LHCN-M2 (cell line): ENCODE measurements at regions not wholly inside any gene's neighbourhood (a gene's known extent, or its start where the extent isn't known, plus 50 kb on each side); places are given as distances from the start of the nearest gene placed in this dataset.
"Not testable (repeated sequence)": the region's sequence is repeated elsewhere in the genome, so short reads cannot be mapped to it uniquely, and the experiment has no call there.

Experiments used
- DNase-seq: peaks from one replicate; pipeline ENCODE4 v3.0.0-alpha.2; 2012; ENCODE audit warnings: low read depth

DNA sequence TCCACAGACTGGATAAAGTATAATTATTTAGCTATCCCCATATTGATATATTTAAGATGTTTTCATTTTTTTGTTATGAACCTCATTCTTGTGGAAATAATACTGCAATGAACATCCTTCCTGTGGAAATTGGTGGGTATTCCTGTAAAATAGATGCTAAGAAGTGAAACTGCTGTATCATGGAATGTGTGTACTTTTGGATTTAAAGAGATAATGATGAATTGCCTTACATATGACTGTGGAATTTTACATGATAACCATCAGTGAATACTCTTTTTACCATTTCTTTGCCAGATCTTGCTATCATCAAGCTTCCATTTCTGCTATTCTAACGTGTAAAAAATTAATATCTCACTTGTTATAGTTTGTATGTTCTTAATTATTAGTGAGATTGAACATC lies 847.9 kb downstream of the EFNA5 start:
- DNase-seq: no peak

DNA sequence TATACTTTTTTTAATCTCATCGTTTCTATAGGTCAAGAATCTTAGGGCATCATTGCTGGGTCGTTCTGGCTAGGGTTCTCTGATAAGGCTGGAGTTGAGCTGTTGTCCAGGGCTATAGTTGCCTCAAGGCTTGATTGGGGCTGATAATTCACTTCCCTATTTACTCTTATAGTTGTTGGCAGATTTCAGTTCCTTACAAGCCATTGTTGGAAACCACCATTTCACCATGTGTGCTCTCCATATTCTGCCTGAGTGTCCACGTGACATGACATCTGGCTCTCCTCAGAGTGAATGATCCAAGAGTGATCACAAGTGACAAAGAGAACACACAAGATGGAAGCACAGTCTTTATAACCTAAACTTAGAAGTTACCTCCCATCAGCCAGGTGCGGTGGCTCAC lies 852.2 kb downstream of the EFNA5 start:
- no peak for DNase-seq

DNA sequence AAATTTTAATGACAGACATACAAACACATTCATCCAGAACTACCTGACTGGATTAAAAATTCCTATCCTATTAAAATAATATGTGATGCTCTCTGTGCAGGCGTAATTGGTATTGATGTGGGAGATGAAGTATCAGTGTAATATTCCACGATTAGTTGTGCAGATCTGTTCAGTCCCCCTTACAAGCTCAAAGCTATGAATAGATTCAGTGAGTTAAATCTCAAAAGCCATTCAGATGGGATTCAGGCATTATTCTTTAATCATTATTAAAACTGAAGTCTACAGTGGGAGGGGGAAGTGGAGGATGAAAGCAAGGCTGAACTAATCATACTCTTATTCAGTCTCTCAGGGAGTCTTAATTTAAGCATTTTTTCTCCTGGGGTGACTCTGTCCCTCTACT lies 855.8 kb downstream of the EFNA5 start:
- no peak for DNase-seq

DNA sequence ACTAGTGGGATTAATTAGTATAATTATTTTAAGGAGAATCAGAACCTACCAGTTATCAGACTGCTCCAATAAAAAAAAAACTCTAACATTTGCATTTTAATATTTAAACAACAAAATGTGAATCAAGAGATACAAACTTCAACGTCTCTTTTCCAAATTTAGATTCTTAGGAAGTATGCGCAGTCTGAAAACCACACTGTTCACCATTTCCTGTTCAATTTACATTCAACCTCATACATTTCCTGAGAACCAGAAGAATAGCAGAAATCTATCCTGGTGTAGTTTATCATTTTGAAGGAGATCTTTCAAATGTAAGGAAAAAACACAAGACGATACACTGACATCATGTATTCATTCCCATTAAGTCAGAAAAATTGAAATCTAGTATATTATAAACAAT lies 869.2 kb downstream of the EFNA5 start:
- DNase-seq: no peak

DNA sequence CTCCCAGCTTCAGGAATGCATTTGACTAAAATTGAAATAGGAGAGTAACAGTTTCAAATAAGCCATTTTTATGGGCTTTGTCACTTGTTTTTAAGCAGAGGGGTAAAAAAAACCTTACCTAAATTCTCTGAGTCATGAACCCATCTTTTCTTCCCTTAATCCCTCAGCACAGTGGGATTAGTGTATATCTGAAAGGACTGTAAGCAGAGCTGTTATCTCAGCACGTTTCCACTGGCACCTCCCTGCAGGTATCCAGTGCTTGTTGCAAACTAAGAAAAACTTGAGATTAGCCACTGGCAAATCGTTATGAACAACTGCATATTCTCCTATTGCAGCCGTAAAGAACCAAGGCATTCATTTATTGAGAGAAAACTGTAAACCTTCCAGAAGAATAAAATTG lies 872.7 kb downstream of the EFNA5 start:
- peak; percentile 1 for DNase-seq

DNA sequence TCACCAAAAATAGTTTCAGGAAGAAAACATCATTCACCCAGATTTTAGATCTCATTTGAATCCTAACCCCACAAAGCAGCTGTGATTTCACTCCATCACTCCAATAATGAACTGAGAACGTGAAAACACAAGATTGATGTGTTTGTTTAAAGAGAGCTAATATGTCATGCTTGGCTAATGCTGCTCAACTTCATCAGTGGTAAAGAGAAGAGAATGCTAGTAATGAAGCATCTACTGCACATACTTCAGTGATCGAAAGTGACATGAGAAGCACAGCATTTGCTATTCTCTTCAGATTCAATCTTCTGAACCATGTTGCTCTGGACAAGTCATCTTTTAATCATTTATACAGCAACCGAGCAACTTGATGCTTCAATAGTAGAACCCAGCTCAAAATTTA lies 874.7 kb downstream of the EFNA5 start:
- no peak for DNase-seq

DNA sequence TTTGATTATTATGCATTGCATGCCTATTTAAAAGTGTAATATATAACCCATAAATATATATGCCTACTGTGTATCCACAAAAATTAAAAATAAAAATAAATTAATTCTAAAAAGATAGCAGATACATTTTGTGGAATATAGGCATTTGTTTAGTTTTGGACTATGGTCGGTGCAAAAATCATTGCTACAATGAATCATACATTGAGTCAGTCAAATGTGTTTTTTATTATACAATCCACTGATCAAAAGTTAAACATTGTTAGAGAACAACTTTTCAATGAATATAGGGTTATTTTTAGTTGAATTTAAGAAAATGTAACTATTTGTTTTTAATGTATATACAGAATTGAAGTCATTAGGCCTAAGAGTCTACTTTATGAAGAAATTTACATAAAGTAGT lies 885.9 kb downstream of the EFNA5 start:
- DNase-seq: no peak

DNA sequence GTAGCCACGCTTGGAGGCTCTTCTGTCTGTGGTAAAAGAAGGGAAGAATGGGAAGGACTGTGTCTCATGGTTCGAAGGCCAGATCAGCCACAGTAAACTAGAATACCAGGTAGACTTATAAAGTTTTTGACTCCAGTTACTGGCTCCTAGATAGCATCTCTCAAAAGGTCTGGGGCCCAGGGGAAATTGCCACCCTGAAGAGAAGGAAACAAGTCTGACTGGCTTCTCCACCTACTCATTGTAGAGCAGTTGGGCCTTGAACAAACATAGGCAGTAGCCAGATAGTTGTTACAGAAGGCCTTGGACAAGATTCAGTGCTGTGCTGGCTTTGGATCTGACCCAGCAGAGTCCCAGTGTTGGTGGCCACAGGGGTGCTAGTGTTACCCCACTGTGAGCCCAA lies 890.4 kb downstream of the EFNA5 start:
- DNase-seq: no peak

DNA sequence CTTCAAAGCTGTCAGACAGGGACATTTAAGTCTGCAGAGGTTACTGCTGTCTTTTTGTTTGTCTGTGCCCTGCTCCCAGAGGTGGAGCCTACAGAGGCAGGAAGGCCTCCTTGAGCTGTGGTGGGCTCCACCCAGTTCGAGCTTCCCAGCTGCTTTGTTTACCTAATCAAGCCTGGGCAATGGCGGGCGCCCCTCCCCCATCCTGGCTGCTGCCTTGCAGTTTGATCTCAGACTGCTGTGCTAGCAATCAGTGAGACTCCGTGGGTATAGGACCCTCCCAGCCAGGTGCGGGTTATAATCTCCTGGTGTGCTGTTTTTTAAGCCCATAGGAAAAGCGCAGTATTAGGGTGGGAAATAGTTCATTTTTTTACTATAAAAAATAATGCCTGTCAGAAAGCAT lies 894.2 kb downstream of the EFNA5 start:
- DNase-seq: not testable (repeated sequence)

DNA sequence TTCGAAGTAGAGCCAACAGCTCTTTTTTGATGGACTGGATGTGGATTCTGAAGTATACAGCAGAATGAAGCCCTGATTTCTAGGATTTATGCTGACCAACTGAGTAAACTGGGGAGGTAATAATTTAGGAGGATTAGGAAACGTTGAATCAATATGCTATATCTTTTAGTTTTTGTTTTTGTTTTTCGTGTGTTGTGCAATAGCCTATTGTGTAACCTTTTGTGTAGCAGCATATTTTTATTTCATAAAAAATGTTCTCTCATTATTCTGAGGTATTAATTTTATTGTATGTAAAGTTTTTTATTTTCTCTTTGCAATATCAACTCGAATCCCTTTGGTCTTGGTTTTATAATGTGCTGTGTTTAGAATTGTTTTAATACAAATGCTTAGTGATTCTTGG lies 902.3 kb downstream of the EFNA5 start:
- no peak for DNase-seq

DNA sequence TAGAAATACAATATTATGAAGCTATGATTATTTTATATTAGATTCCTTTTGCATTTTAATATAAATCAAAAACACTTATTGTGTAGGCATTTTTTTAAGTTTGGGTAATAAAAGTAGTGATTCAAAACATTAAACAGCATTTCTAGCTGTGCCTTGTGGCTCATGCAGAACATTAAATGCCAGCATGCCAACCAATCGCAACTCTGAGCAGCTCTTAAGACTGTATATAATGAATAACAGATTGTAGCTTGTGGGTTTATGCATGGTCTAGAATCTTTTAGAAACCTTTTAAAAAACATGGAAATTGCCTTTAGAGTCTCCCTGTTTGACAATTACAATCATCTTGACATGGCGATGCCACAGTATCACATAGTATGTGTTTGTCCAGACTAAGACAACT lies 903.8 kb downstream of the EFNA5 start:
- no peak for DNase-seq

DNA sequence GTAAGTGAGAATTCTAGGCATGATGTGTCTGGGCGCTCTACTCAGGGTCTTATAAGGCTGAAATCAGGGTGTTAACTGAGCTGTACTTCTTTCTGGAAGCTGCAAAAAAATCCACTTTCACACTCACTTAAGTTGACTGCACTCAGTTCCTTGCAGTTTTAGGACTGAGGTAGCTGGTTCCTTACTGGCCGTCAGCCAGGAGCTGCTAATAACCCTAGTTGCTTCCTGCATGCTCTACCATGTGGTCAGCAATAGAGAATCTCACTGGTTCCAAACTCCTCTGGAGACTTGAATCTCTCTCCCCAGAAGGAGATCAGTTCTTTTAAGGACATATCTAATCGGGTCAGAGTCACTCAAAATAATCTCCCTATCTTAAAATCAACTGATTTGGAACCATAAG lies 911.2 kb downstream of the EFNA5 start:
- no peak for DNase-seq

DNA sequence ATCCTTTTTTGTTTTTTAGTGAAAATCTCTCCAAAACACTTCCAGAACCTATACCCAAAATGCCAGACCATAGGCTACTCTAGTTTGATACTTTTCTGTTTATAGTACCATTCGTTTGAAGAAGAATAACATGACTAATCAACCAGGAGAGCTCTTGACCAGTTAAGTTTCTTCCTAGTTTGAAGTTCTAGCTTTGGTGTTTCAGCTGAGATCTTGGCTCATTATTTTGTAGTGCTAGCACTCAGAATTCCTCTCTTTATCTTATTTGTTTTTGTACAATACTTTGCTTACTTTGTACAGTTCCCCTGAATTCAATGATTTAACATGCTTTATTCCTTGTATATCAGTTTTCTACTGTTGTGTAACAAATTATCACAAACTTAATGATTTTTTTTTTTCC lies 911.6 kb downstream of the EFNA5 start:
- no peak for DNase-seq

DNA sequence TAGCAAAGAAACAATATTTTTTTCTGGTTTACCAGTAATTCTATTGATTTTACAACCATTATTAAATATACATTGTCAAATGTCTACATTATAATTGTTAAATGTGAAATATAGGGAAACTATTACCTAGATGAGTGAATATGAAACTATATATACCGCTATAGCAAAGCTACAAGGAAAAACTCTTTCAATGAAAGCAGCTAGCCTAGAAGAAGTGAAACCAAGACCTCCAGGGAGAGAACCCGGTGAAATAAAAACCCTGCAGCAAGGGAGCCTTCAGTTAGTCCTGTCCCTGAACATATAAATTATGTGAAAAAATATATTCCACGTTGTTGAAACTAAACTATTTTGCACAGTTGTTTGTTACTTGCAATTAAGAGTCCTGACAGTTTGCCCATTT lies 913.1 kb downstream of the EFNA5 start:
- DNase-seq: no peak

DNA sequence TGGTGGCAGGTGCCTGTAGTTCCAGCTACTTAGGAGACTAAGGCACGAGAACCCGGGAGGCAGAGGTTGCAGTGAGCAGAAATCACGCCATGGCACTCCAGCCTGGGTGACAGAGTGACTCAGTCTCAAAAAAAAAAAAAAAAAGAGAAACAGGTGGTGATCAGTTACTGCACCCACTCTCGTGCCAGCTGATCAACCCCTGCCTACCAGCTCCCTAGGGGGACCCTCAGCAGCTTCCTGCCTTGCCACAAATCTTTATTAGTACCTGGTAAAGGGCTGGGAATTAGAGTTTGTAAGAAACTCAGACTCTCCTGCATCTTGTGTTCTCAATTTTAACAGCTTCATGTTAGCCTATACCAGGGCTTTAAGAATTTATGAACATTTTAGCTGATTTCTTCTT lies 914.9 kb downstream of the EFNA5 start:
- peak; percentile 49 for DNase-seq

DNA sequence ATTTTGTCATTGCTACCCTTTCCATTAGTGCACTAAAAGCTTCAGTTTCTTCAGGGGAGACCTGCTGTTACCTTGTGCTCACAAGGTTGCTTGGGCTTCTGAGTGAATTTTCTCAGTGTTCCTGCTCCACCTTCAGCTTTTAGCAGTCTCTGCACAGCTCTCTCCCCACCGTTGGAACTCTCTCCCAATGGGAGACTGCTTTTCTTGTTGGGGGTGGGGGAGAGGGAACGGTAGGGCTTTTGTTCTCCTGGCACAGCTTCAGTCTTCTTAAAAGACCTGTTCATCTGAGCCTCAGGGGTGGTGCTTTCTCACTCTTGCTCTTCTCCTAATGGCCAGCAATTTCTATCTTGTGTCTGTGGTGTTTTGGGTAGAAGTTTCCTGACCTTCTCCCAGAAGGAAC lies 915.7 kb downstream of the EFNA5 start:
- no peak for DNase-seq

DNA sequence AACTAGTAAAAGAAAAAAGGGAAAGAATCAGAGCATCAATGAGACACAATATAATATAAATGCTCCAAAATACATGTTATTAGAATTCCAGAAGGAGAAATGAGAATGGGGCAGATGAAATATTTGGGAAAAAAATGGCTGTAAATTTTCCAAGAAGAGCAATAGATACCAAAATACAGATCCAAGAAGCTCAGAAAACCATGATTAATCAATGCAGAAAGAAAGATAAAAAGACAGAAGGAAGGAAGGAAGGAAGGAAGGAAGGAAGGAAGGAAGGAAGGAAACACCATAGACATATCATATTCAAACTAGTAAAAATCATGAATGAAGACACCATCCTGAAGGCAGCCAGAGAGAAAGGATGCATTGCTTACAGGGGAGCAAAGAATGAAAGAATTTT lies 920.9 kb downstream of the EFNA5 start:
- no peak for DNase-seq

DNA sequence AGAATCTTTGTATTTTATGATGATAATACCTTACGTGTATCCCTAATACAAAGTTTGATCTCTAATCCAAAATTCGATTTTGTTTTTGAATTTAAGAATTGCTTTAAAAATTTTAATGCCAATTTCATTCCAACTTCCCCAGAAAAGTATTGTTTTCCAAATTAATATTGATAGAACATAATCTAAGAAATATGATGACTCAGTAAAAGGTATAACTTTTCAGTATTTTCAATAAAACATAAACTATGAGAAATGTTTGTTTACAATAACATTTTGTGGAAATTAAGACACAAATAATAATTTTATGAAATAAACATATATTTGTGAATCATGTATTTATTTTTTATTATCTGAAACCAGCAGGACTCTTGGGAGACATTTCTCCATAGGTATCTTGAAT lies 931.6 kb downstream of the EFNA5 start:
- DNase-seq: no peak

DNA sequence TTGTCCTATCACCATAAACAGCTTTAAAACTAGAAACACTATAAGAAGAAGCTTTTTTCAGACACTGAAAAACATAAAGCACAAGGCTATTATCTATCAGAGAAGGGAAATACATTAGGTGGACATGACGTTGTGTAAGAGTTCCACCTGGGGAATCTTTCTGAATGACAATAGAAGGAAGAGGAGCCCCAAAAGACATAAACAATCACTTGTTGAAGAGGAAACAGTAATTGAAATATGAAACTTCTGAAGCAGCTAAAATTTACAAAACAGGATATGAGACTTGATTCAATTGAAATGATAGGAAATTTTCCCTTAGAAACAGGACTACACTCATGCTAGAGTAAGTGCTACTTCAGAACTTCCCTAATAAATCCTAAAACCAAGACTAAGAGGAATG lies 933.6 kb downstream of the EFNA5 start:
- no peak for DNase-seq

DNA sequence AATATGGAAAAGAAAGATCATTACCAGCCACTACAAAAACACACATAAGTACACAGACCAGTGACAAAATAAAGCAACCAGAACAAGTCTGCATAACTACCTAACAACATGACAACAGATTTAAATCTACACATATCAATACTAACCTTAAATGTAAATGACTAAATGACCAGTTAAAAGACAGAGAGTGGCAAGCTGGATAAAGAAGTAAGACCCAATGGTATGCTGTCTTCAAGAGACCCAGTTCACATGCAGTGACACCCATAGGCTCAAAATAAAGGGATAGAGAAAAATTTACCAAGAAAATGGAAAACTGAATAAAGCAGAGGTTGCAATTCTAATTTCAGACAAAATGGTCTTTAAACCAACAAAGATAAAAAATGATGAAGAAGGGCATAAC lies 938.1 kb downstream of the EFNA5 start:
- DNase-seq: no peak

DNA sequence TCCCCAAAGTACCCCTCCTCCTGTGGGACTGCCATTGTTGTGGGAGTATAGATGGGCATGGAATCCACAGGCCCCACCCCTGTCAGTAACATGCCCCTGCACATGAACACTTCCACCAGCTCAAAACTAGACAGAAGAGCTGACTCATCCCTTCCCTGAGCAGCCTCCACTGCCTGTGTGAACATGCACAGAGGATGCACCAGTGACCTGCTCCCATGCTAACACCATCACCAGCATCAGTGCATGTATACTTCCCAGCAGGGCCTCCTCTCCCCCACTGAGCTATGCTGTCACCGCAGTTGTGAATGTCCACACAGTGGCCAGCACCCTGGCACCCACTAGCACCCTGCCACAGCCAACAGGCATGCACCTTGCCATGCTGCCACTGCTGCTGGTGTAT lies 939.8 kb downstream of the EFNA5 start:
- no peak for DNase-seq

DNA sequence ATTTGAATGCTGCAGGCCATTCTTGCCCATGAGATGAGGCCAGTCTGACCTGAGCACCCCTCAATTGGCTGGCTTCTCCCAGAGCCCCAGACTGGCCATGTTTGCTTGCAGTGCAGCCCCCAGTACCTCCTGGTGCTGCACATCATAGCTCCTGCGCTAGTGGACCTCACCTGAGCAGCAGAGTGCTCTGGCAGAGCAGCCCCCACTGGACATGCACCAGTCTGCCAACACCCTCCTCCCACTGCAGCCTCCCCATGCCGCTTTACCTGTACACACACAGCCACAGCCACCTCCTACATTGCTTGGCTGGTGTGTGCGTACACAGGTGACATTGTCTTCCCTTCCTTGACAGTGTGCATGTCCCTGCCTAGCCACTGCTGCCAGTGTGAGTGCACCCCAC lies 940.2 kb downstream of the EFNA5 start:
- no peak for DNase-seq

DNA sequence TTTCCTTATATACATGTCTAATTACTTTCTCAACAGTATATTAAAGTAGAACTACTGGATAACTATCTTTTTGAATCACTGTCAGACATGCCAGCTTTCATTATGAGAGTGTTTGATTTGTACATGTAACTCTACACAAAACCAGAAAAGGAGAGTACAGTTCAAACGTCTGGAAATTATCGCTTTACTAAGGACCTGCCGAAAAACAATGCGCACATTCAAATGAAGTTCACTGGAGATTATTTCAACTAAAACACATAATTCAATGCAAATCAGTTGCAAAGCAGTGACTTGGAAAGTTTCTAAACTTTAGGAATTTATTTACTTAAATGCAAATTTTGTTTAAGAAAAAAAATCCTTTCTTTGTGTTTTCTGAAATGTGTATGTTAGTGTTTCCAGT lies 942.5 kb downstream of the EFNA5 start:
- DNase-seq: no peak

DNA sequence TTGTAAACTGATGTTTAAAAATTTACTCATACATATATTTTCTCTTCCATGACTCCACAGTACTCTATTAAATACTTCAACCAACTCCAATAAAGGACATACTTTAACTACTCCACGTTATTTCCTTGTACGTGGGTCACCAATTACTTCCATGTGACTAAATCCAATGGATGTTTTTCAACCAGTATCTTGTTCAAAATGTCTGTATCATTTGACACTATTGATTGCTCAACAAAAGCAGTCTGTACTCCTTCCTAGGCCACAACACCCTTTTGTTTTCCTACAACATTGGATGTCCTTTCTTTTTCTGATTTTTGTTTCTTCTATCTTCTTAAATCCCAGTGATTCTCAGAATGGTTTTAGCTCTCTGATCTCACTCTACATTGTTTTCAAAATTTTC lies 943.7 kb downstream of the EFNA5 start:
- no peak for DNase-seq

DNA sequence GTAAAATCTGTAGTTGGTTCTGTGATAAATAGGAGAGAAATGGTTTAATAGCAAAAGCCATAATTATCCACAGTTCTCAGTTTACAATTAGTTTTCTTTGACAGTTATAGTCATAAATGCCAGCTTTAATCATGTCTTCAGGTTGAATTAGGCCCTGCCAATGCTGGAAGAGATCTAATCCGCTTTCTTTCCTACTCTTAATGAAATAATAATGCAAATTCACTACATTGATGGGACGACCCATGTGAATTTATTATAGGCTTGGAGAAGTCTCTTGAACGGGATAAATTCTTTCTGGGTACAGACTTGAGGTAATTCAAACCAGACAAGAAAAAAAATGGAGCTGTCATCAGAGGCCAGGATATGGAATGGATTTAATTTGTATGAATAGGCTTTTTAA lies 950.4 kb downstream of the EFNA5 start:
- DNase-seq: no peak
